ENCODE measurements at regions not wholly inside any gene's neighbourhood (a gene's known extent, or its start where the extent isn't known, plus 50 kb on each side); places are given as distances from the start of the nearest gene placed in this dataset.
"Not testable (repeated sequence)": the region's sequence is repeated elsewhere in the genome, so short reads cannot be mapped to it uniquely, and the experiment has no call there.

GRCh38 chrX:124181515-124181914 lies 150.9 kb upstream of the TEX13D start:
- DNase-seq (ENCODE audit: low spot score) = not testable (repeated sequence)

GRCh38 chrX:124190440-124190839 lies 142.0 kb upstream of the TEX13D start:
- peak; percentile 3 for DNase-seq (ENCODE audit: low spot score)

GRCh38 chrX:124194199-124194598 lies 138.3 kb upstream of the TEX13D start:
- DNase-seq (ENCODE audit: low spot score) = no peak

- DNase-seq (ENCODE audit: low spot score) = no peak
Measured at GRCh38 chrX:124194901-124195300, 137.6 kb upstream of the TEX13D start.

GRCh38 chrX:124203311-124203710 lies 129.1 kb upstream of the TEX13D start:
- DNase-seq (ENCODE audit: low spot score) = no peak

- DNase-seq (ENCODE audit: low spot score) = no peak
Measured at GRCh38 chrX:124208660-124209059, 123.8 kb upstream of the TEX13D start.

GRCh38 chrX:124209792-124210576 lies 122.5 kb upstream of the TEX13D start:
- DNase-seq (ENCODE audit: low spot score) = no peak

- DNase-seq (ENCODE audit: low spot score) = peak; percentile 69
Measured at GRCh38 chrX:124211312-124211942, 121.0 kb upstream of the TEX13D start.

- peak; percentile 5 for DNase-seq (ENCODE audit: low spot score)
Measured at GRCh38 chrX:124212622-124213021, 119.8 kb upstream of the TEX13D start.

GRCh38 chrX:124215786-124216185 lies 116.7 kb upstream of the TEX13D start:
- DNase-seq (ENCODE audit: low spot score) = no peak

GRCh38 chrX:124216396-124217115 lies 115.9 kb upstream of the TEX13D start:
- peak; percentile 5 for DNase-seq (ENCODE audit: low spot score)

- peak; percentile 87 for DNase-seq (ENCODE audit: low spot score)
Measured at GRCh38 chrX:124217304-124218251, 114.9 kb upstream of the TEX13D start.

GRCh38 chrX:124223524-124223923 lies 108.9 kb upstream of the TEX13D start:
- DNase-seq (ENCODE audit: low spot score) = no peak

- no peak for DNase-seq (ENCODE audit: low spot score)
Measured at GRCh38 chrX:124224528-124224927, 107.9 kb upstream of the TEX13D start.

GRCh38 chrX:124226129-124226528 lies 106.3 kb upstream of the TEX13D start:
- DNase-seq (ENCODE audit: low spot score) = no peak

- DNase-seq (ENCODE audit: low spot score) = no peak
Measured at GRCh38 chrX:124228849-124229248, 103.6 kb upstream of the TEX13D start.

GRCh38 chrX:124229374-124229773 lies 103.1 kb upstream of the TEX13D start:
- DNase-seq (ENCODE audit: low spot score) = no peak

- no peak for DNase-seq (ENCODE audit: low spot score)
Measured at GRCh38 chrX:124230655-124231450, 101.6 kb upstream of the TEX13D start.

- no peak for DNase-seq (ENCODE audit: low spot score)
Measured at GRCh38 chrX:124231451-124231759, 101.1 kb upstream of the TEX13D start.

GRCh38 chrX:124232523-124233201 lies 99.8 kb upstream of the TEX13D start:
- peak; percentile 37 for DNase-seq (ENCODE audit: low spot score)

GRCh38 chrX:124234348-124234747 lies 98.1 kb upstream of the TEX13D start:
- DNase-seq (ENCODE audit: low spot score) = no peak

Measured in SW480 (cell line).